Psoas muscle (tissue), 7 donors: ENCODE measurements at regions not wholly inside any gene's neighbourhood (a gene's known extent, or its start where the extent isn't known, plus 50 kb on each side); places are given as distances from the start of the nearest gene placed in this dataset.
"Not testable (repeated sequence)": the region's sequence is repeated elsewhere in the genome, so short reads cannot be mapped to it uniquely, and the experiment has no call there.

Experiments used
- ATAC-seq, 4 donors: fragments of 200-7000 bp; cut with Tn5 transposase; one replicate each; pipeline ENCODE4 v1.9.1; 2020; ENCODE audit warnings: moderate library complexity in 3 of 4, mild to moderate bottlenecking in 2 of 4
- DNase-seq, 2 donors: peaks; one replicate each; pipeline ENCODE4 v3.0.0-alpha.2; 2020
- H3K27ac ChIP-seq: fragments of 200-600 bp; one replicate; pipeline ENCODE4 v1.8.0; 2022
- H3K27me3 ChIP-seq, 3 donors: fragments of 200-600 bp in 1 of 3; one replicate each; pipeline versions ENCODE4 v1.6.1 to v1.8.0; 2013 to 2022; ENCODE audit warnings: low read length in 2 of 3, mild to moderate bottlenecking in 2 of 3, moderate library complexity in 1 of 3; ENCODE audit not compliant: insufficient read depth in 3 of 3
- H3K36me3 ChIP-seq, 2 donors: fragments of 200-600 bp in 1 of 2; one replicate each; pipeline versions ENCODE4 v1.6.1 to v1.8.0; 2013 to 2022; ENCODE audit warnings: low read depth in 1 of 2, mild to moderate bottlenecking in 1 of 2, moderate library complexity in 1 of 2; ENCODE audit not compliant: insufficient read depth in 1 of 2
- H3K4me1 ChIP-seq: fragments of 200-600 bp; one replicate; pipeline ENCODE4 v1.8.0; 2022
- H3K4me3 ChIP-seq: fragments of 200-600 bp; one replicate; pipeline ENCODE4 v1.8.0; 2022; ENCODE audit warnings: mild to moderate bottlenecking
- H3K9me3 ChIP-seq: fragments of 200-600 bp; one replicate; pipeline ENCODE4 v1.8.0; 2022
- CTCF ChIP-seq: fragments of 200-600 bp; IDR thresholded peaks from one replicate; pipeline ENCODE4 v1.8.0; 2022; ENCODE audit warnings: antibody characterized with exemption
- WGBS, 3 donors: extraction: QIAGEN DNeasy Blood & Tissue Kit; methylation state at CpG; one replicate each; pipeline versions ENCODE4 v1.1.6 to v1.1.7; 2013; 5-methylcytosine and 5-hydroxymethylcytosine counted together
- intact Hi-C, 2 donors: fragments of 100-400 bp; cut with DNase I; formaldehyde crosslinking; loops; one replicate each; pipeline versions ENCODE4 v1.11.0 to v1.14.2; 2022
- donor health status: healthy with polysubstance abuse.
- donor health status: DM: no; HTN: no; CAD: no; lungs with moderate emphysema.
- donor health status: Bipolar disorder and iron deficiency.
- donor health status: healthy.
- donor health status: DM: yes; HTN: yes; CAD: no.
- donor health status: DM: no; HTN: no; CAD: no.
- donor health status: DM: yes; HTN: yes; CAD: no.

DNA sequence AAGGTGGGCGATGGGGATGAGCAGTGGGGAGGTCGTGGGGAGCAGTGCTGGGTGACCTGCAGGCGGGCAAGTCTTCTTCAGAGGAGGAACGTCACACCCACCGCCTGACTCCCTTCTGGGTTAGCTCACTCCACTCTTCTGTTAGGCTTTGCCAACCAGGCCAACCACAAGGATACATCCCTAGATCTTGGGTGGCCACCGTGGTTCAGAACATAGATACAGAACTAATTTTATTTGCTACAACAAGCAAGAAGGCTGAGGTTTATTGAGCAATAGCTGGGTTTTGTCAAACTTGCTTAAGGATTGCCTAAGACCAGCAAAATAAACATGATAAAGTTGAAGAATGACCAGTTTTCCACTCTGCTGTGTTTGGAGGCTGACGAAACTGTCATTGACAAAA lies 109.4 kb downstream of the DACT1 start:
- no peak for TF ChIP-seq CTCF
- Histone ChIP-seq H3K4me1 (peaks cover 3% of the 10 kb centered on the region), H3K9me3 (no peaks in the 10 kb centered on the region), H3K27ac (no peak overlapping the region), H3K27me3 (no peaks in the 10 kb centered on the region), H3K36me3 (no peaks in the 10 kb centered on the region), H3K4me3 (no peak overlapping the region)
- peak in 2 of 4 donors; percentile 23 to 32 for ATAC-seq
- peak in 1 of 2 donors; percentile 20 for DNase-seq
- WGBS, 3 donors, result 86 to 93% (median 87%) methylated on average over 7 of the region's 7 CpGs
- intact Hi-C loops, result no loop called here

GRCh38 chr14:58748251-58748650 lies 110.5 kb downstream of the DACT1 start:
- not testable (repeated sequence) for ATAC-seq

GRCh38 chr14:58749066-58749669 lies 111.4 kb downstream of the DACT1 start:
- no peak overlapping the region for H3K27ac ChIP-seq

More at GRCh38 chr14:58748251-58748650, 110.5 kb downstream of the DACT1 start:
- H3K27ac ChIP-seq, H3K36me3 ChIP-seq, H3K27me3 ChIP-seq, H3K9me3 ChIP-seq, H3K4me1 ChIP-seq, H3K4me3 ChIP-seq, intact Hi-C loops, DNase-seq: not testable (repeated sequence)
- 88 to 92% (median 91%) methylated on average over 8 of the region's 8 CpGs for whole genome bisulfite sequencing, 3 donors

DNA sequence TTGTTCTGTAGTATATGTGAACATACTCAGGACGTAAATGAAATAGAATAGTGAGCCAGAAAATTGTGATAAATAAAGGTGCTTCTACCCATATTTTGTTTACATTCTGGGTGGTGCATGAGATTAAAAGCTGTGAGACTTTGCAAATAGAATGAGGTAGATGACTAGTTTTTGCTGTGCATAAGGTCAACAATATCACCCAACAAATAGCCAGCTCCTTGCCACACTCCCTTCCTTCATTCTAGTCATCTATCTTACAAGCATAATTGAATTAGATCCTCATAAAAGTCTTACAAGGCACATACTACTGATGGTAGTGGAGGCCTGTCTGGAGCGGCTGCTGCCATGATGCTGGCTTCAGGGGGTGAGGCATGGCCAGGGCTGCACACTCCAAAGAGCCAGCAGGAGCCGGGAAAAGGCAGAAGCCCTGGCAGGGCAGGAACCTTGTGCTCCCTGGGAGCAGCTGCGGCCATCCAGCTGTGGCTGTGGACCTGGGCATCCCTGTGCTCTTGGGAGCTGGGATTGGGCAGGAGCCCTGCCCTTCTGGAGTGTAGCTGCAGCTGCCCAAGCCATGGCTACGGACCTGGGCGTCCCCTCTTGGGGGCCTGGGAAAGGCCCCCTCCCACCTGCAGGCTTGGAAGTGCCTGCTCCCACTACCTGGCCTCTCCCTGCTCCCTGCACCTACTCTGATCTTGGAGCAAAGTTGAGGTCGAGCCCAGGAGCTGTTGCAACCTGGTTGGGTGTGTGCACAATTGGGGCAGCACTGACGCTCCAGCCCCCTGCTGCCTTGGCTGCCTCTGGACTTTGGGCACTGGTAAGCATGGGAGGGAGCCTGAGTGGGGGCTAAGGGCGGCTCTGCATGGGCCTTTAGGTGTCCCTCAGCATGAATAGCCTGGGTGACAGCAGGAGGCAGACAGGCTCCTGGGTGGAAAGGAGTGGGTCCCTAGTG lies 112.8 kb downstream of the DACT1 start:
- Histone ChIP-seq H3K27ac (no peak overlapping the region), H3K36me3 (no peaks in the 10 kb centered on the region), H3K4me1 (peaks cover 4% of the 10 kb centered on the region), H3K9me3 (no peaks in the 10 kb centered on the region), H3K27me3 (no peaks in the 10 kb centered on the region), H3K4me3 (no peak overlapping the region)
- no peak for DNase-seq
- TF ChIP-seq CTCF, result no peak
- intact Hi-C loops, result no loop called here
- 78 to 86% (median 78%) methylated on average over 7 to 9 of the region's 9 CpGs for WGBS, 3 donors
- ATAC-seq, result no peak

More at GRCh38 chr14:58749066-58749669, 111.4 kb downstream of the DACT1 start:
- no peaks in the 10 kb centered on the region for H3K36me3 ChIP-seq
- H3K27me3 ChIP-seq, result no peaks in the 10 kb centered on the region
- ATAC-seq (peak in 2 of 4 donors; percentile 31 to 62), DNase-seq (no peak)
- TF ChIP-seq CTCF, result no peak
- H3K9me3 ChIP-seq, result no peaks in the 10 kb centered on the region
- H3K4me3 ChIP-seq, result no peak overlapping the region
- 69 to 80% (median 75%) methylated on average over 5 of the region's 5 CpGs for WGBS, 3 donors
- intact Hi-C loops, result no loop called here
- H3K4me1 ChIP-seq, result peaks cover 4% of the 10 kb centered on the region

DNA sequence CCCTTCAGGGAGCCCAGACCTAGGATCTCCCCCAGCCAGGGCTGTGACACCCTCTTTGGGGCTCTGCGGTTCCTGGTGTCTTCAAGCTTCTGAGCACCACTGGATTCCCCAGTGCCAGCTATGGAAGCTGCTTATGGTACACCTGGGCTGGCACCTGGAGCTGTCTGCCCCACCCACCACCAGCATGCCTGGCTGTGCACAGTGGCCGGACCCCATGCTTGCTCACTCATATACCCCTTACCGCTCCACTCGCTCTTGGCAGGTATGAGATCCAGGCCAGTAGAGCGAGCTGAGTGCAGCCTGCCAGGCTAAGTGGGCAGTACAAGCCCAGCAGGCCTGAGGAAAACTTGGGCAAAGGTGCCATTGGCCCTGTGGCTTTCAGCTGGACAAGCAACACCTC lies 114.0 kb downstream of the DACT1 start:
- ATAC-seq, result no peak
- intact Hi-C loops, result no loop called here
- no peak overlapping the region for H3K4me3 ChIP-seq
- H3K27me3 ChIP-seq, result no peaks in the 10 kb centered on the region
- peaks cover 4% of the 10 kb centered on the region for H3K4me1 ChIP-seq
- no peak for DNase-seq
- H3K36me3 ChIP-seq, result no peaks in the 10 kb centered on the region
- H3K9me3 ChIP-seq, result no peaks in the 10 kb centered on the region
- H3K27ac ChIP-seq, result no peak overlapping the region
- 97 to 98% (median 98%) methylated on average over 5 of the region's 5 CpGs for WGBS, 3 donors
- no peak for TF ChIP-seq CTCF
